CD1c-positive myeloid dendritic cell (primary cell): ENCODE measurements at regions not wholly inside any gene's neighbourhood (a gene's known extent, or its start where the extent isn't known, plus 50 kb on each side); places are given as distances from the start of the nearest gene placed in this dataset.
A peak's percentile ranks its signal among the peaks of the same experiment; 100 is the strongest.

ENCODE experiments used
- DNase-seq: peaks from one replicate; pipeline ENCODE4 v3.0.0-alpha.2; 2016; ENCODE audit errors: extremely low spot score

- no peak for DNase-seq
Measured at GRCh38 chr10:2867788-2868299, 199.5 kb upstream of the PFKP start.

GRCh38 chr10:2866569-2866968 is 200.8 kb upstream of the PFKP start:
- no peak for DNase-seq

DNA sequence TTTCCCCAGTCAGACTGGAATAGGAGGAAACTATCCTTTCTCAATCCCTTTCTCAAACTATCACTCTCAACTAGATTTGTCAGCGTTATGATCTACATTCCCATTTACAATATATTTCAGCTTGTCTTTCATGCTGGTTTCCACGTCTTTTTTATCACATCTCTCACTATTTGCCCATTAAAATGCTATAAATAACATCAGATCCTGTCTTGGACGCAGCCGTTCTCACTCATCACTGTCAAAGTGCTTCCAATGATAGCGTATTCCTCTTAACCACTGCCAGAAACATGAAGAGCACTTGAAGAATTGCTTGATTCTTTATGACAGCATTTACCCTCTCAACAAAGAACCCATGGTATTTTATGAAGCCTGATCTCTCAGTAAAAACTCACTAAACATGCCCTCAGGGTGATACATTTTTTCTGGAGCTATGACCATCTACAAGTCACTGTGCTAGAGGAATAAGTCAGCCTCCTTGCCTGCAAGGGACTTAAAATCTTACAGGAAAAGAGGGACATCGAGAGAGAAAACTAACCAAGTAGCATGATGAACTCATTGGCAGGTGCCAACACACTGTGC is 205.6 kb upstream of the PFKP start:
- DNase-seq = no peak

DNA sequence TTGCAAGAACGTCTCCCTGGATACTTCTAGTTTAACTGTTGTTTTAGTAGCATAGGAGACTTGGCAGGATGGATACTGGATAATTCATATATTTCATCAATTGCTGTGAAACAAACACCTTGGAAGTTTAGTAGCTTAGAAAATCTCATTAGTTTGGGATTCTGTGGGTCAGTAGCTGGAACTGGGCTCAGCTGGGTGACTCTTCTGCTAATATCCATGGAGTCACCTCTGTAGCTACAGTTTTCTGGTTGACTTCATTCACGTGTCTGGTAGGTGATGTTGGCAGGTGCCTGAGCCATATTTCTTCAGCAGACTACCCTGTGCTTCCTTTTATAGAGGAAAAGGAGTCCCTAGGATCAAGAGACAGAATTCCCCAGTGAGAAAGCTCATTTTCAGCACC is 208.9 kb upstream of the PFKP start:
- no peak for DNase-seq

- no peak for DNase-seq
Measured at GRCh38 chr10:2856598-2856997, 210.8 kb upstream of the PFKP start.

GRCh38 chr10:2852574-2853323 is 214.6 kb upstream of the PFKP start:
- DNase-seq = no peak

DNA sequence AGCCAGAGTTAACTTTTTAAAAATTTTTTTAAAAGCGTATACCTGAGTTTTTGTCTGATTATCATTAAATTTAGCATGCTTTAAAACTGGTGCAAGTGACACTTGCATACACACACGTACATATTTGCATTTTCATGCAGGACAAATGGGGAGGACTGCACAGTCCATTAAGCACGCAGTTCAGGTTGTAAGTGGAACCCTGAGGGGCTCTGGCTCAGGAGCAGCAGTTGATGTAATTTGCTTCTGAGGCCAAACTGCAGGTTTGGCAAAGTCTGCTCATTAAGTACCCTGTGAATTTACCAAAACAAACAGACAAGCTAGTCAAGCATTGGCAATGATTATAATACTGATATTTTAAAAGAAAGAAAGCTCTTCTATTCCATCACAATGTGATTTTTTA is 215.8 kb upstream of the PFKP start:
- DNase-seq = no peak

GRCh38 chr10:2850202-2850601 is 217.1 kb upstream of the PFKP start:
- no peak for DNase-seq

DNA sequence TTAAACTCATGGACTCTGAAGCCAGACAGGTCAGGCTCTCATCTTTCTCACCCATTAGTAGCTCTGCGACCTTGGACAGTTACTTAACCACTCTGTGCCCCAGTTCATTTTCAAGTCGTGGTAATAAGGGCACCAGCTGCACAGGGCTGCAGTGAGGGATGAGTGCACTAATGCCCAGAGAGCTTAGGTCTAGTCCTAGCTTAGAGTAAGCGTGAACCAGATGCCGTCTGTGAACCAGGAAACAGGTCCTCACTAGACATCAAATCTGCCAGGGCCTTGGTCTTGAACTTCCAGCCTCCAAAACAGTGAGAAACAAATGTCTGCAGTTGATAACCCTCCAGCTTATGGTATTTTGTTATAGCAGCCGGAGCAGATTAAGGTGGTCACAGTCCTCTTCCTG is 222.4 kb upstream of the PFKP start:
- no peak for DNase-seq

DNA sequence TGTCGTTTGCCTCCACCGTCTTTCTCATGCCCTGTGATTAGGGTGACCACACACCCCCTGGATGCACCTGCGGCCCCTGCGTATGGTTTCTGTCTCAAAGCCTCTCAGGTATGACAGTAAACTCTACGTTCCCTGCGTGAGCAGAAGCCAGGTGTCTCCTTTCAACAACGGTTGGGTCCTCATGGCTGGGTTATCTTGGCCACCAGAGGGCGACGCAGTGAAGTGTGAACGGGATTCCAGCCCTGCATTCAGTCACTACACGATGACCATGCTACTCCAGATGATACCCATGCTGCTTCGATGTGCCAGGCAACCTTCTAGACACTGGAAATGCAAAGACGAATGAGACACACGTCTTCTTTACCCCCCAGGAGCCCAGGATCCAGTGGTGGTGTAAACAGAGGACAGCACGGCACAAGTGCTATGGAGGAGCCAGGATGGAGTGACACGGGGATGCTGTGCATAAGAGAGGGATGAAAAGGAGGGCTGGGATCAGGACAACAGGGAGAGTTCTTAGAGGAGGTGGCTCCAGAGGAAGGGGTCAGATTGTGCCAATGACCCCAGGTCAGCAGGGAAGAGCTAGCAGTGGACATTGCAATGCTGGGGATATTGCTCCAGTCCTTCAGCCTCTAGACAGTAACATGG is 228.1 kb upstream of the PFKP start:
- DNase-seq = peak; percentile 57

DNA sequence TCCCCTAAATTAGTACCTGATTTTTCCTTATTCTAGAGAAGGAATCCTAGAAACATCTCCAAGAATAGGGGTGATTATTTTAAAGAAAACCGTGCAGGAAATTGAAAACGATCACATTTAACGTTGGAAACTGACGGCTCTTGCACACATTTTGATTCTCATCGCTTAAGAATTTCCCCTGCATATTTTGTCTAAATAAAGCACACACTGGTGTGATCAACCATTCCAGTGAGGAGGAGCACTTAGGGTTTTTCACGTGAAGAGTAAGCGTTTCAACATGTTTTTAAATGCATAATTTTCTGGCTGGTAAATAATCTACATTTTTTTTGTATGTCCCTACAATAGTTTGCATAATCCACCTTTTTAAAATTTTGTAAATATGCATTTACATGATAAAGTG is 229.7 kb upstream of the PFKP start:
- DNase-seq = no peak

GRCh38 chr10:2836921-2837662 is 230.3 kb upstream of the PFKP start:
- no peak for DNase-seq

DNA sequence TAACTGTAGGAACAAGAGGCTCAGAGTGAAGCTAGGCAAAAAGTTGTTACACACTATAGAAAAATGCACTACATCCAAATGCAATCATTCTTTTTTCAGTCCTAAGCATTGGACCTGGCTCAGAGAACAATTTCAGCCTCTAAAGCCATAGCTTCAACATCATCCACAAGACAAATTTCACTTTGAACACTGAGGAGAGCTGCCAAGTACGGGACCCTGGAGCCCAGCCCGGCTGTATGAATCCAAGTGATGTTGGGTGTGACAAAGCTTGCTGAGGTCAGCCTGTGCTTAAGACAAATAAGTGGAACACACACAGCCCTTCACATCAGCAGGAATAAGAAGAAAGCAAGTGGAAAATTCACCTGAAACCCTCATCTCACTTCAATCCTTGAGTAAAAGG is 233.1 kb upstream of the PFKP start:
- DNase-seq = no peak

GRCh38 chr10:2831509-2831908 is 235.8 kb upstream of the PFKP start:
- no peak for DNase-seq

- DNase-seq = no peak
Measured at GRCh38 chr10:2828741-2829140, 238.6 kb upstream of the PFKP start.

GRCh38 chr10:2826675-2827074 is 240.7 kb upstream of the PFKP start:
- no peak for DNase-seq

DNA sequence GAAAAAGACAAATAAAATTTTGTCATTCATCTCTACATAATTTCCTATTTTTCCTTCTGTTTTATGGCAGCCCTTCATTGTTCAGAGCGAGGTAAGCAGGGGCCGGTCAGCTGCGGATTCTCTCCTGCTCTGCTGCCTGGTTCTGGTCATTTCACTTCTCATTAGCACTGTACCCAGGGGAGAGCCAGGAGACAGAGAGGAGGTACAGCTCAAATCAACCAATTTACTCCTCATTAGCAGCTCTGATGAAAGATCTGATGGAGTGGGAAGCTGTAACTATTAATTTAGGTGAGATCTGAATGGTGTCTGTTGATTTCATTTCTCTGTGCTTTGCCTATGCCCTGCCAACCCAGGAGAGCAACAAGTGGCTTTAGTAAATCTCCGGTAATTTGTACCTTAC is 241.5 kb upstream of the PFKP start:
- no peak for DNase-seq

DNA sequence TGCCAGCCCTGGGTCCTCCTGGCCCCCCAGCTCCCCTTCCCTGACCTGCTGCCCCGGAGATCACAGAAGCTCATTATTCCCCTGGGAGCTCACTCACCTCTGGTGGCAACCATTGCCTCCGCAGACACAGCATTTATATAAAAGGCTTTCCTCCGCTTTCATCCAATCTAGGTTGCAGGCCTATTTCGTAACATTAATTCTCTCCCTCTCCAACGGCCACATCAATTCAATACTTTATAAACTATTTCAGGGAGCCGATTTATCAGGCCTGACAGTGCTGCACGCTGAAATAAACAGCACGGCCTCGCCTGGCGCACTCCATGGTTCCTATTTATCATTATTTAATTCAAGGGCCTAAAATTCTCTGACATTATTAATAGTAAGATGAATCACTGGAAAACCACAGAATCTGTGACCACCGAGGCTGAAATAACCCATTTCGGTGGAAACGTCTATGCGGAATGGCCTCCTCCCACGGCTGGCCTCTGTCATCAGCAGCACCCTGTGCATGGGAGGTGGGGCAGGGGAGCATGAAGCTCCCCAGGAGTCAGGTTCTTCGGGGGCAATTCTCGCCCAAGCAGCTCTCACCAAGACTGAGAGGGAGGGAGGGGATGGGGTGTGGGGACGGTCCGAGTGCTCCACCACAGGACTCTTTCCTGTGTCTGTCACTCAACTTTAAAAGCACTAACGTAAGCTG is 249.3 kb upstream of the PFKP start:
- no peak for DNase-seq

- DNase-seq = no peak
Measured at GRCh38 chr10:2813693-2814092, 253.7 kb upstream of the PFKP start.

GRCh38 chr10:2813286-2813685 is 254.1 kb upstream of the PFKP start:
- no peak for DNase-seq

GRCh38 chr10:2812631-2813030 is 254.7 kb upstream of the PFKP start:
- DNase-seq = no peak

GRCh38 chr10:2800178-2800577 is 267.2 kb upstream of the PFKP start:
- DNase-seq = no peak
